GM12878 (cell line): ENCODE measurements at regions not wholly inside any gene's neighbourhood (a gene's known extent, or its start where the extent isn't known, plus 50 kb on each side); places are given as distances from the start of the nearest gene placed in this dataset.

Experiments
- ATAC-seq: fragments of 200-7000 bp; cut with Tn5 transposase; 3 replicates; pipeline ENCODE4 v1.9.1; 2020; ENCODE audit warnings: mild to moderate bottlenecking, moderate library complexity
- BruUV-seq: library from RNA; stranded (reverse); fragments of 400-500 nt; replicated peaks from 2 replicates; lab custom pipeline; 2021; lab: Mats Ljungman, UMichigan
- CTCF ChIA-PET: fragments of 300-600 bp; sonication (Branson Sonifier 250); formaldehyde crosslinking; extraction: SDS; loops from one replicate; lab custom pipeline; 2021; ENCODE audit warnings: inconsistent platforms; lab: Yijun Ruan, JAX
- POLR2A ChIA-PET: fragments of 350-600 bp; formaldehyde crosslinking; extraction: SDS; loops from one replicate; lab custom pipeline; 2021; ENCODE audit warnings: inconsistent platforms; lab: Charles Lee
- RAD21 ChIA-PET: fragments of 300-600 bp; sonication (Branson Sonifier 250); formaldehyde crosslinking; loops from one replicate; lab custom pipeline; 2023; ENCODE audit warnings: antibody characterized with exemption; ENCODE audit not compliant: unreplicated experiment; lab: Charles Lee
- SMC1A ChIA-PET: fragments of 300-600 bp; sonication (Branson Sonifier 250); formaldehyde crosslinking; loops from one replicate; lab custom pipeline; 2023; ENCODE audit not compliant: unreplicated experiment, uncharacterized antibody; lab: Charles Lee
- DNase-seq: peaks from one replicate; pipeline ENCODE4 v3.0.0-alpha.2; 2011; ENCODE audit warnings: low read depth, low spot score
- FAIRE-seq: peaks from 3 replicates; lab custom pipeline; 2011; peaks lifted over from hg19 to GRCh38; lab: Jason Lieb, UNC
- H2AFZ ChIP-seq: 2 replicates; pipeline ENCODE4 v1.6.0; 2011; ENCODE audit warnings: low read depth, low read length, control low read depth; ENCODE audit not compliant: control insufficient read depth
- H3K27ac ChIP-seq: 2 replicates; pipeline ENCODE4 v1.5.1; 2011; ENCODE audit warnings: control low read depth; ENCODE audit not compliant: control insufficient read depth, insufficient read depth
- H3K27me3 ChIP-seq, 2 experiments: replicated peaks in 1 of 2; 2 replicates each; pipeline versions ENCODE4 v1.6.0 to v1.6.1; 2011; ENCODE audit warnings: low read length in 1 of 2; ENCODE audit not compliant: control insufficient read depth in 2 of 2, insufficient read depth in 2 of 2
- H3K36me3 ChIP-seq, 2 experiments: 2 replicates each; pipeline ENCODE4 v1.5.1; 2011; ENCODE audit warnings: low read length in 1 of 2; ENCODE audit not compliant: control insufficient read depth in 2 of 2, insufficient read depth in 2 of 2
- H3K4me1 ChIP-seq: 2 replicates; pipeline ENCODE4 v1.6.1; 2011; ENCODE audit warnings: mild to moderate bottlenecking, low read length, moderate library complexity, mixed read lengths; ENCODE audit not compliant: control insufficient read depth, insufficient read depth
- H3K4me2 ChIP-seq: 2 replicates; pipeline ENCODE4 v1.6.0; 2011; ENCODE audit warnings: control low read depth; ENCODE audit not compliant: control insufficient read depth, insufficient read depth
- H3K4me3 ChIP-seq: fragments of 200-600 bp; sonication (generic); 2 replicates; pipeline ENCODE4 v1.5.1; 2016
- H3K79me2 ChIP-seq: 2 replicates; pipeline ENCODE4 v1.6.0; 2011; ENCODE audit warnings: low read length; ENCODE audit not compliant: control insufficient read depth, insufficient read depth
- H3K9ac ChIP-seq: 2 replicates; pipeline ENCODE4 v1.8.0; 2011; ENCODE audit warnings: low read length, control low read depth, mixed read lengths; ENCODE audit not compliant: control insufficient read depth, insufficient read depth
- H3K9me3 ChIP-seq: replicated peaks from 3 replicates; pipeline ENCODE4 v1.5.1; 2011; ENCODE audit warnings: mild to moderate bottlenecking, low read length; ENCODE audit not compliant: control insufficient read depth, insufficient read depth
- H4K20me1 ChIP-seq: 2 replicates; pipeline ENCODE4 v1.6.0; 2011; ENCODE audit not compliant: control insufficient read depth, insufficient read depth
- USF2 ChIP-seq: IDR thresholded peaks from 2 replicates; pipeline ENCODE4 v1.6.1; 2011; ENCODE audit warnings: low read depth, low read length, improper control_type of control experiment, borderline replicate concordance
- ZBTB11 ChIP-seq: fragments of 450-650 bp; formaldehyde crosslinking; IDR thresholded peaks from 2 replicates; pipeline ENCODE4 v1.5.0; 2022; ENCODE audit warnings: mild to moderate bottlenecking, missing genetic modification characterization
- WGBS: methylation state at CpG from one replicate; pipeline ENCODE4 v1.1.6; 2016; ENCODE audit warnings: low lambda C conversion rate; ENCODE audit not compliant: insufficient replicate concordance, insufficient coverage; ENCODE audit errors: missing lambda C conversion rate; 5-methylcytosine and 5-hydroxymethylcytosine counted together
- in situ Hi-C: fragments of 300-500 bp; cut with MboI; formaldehyde crosslinking; loops from 9 replicates; pipeline ENCODE4 v1.14.3; 2018; ENCODE audit warnings: mixed read lengths
- intact Hi-C: fragments of 100-400 bp; cut with micrococcal nuclease; formaldehyde crosslinking; loops from one replicate; pipeline ENCODE4 v1.14.2; 2022; ENCODE audit not compliant: unreplicated experiment

GRCh38 chr5:173772384-173773059 is 115.6 kb upstream of the CPEB4 start (continued):
- no peak for TF ChIP-seq ZBTB11 (CRISPR knock-in tag)
- TF ChIP-seq, all 136 proteins: peak for 0

GRCh38 chr5:173774271-173774761 is 113.8 kb upstream of the CPEB4 start:
- WGBS: 75% methylated on average over 4 of the region's 4 CpGs
- TF ChIP-seq USF2: no peak
- Histone ChIP-seq H3K36me3 (no peaks in the 10 kb centered on the region), H3K9me3 (no peaks in the 10 kb centered on the region), H4K20me1 (no peaks in the 10 kb centered on the region), H3K79me2 (no peaks in the 10 kb centered on the region), H3K27me3 (no peaks in the 10 kb centered on the region), H3K4me3 (no peak overlapping the region), H3K4me1 (0 out of 2 replicates have a peak, but pooled peaks cover 5% of the 10 kb centered on the region), H3K27ac (no peak overlapping the region), H3K4me2 (no peak overlapping the region), H3K9ac (no peak overlapping the region), H2AFZ (no peak overlapping the region)
- intact Hi-C loops: no loop called here
- CTCF ChIA-PET: interaction anchor here (1.0 kb wide), 1 partner anchor 157 kb away, joined by 3 read pairs; the partner anchor contains the start of gene BOD1
- no peak for FAIRE-seq
- SMC1A ChIA-PET: interaction anchor here (0.7 kb wide), 2 partner anchors 13 to 113 kb away, joined by 3 read pairs; no protein-coding TSS in a partner anchor
- POLR2A ChIA-PET: no interaction called here
- RAD21 ChIA-PET: no interaction called here
- BruUV-seq: no TSS peak
- ATAC-seq: no peak
- no peak for DNase-seq
- in situ Hi-C loops: no loop called here
